ENCODE measurements at regions not wholly inside any gene's neighbourhood (a gene's known extent, or its start where the extent isn't known, plus 50 kb on each side); places are given as distances from the start of the nearest gene placed in this dataset.

- no peak overlapping the region for H3K9ac ChIP-seq
- TF ChIP-seq Cebpa-rat (IDR thresholded peaks at IDR 0.05): no peak
- H3K27ac ChIP-seq: no peak overlapping the region
- no peaks in the 10 kb centered on the region for H3K36me3 ChIP-seq
- H3K4me1 ChIP-seq: peaks cover 0 to 13% (median 0%) of the 10 kb centered on the region in 10 experiments; a peak in 3 of 20 replicates
- H3K27me3 ChIP-seq: no peaks in the 10 kb centered on the region
- H3K4me2 ChIP-seq: no peak overlapping the region
- H3K9me3 ChIP-seq (replicated peaks in 1 of 11): no peaks in the 10 kb centered on the region
- H3K4me3 ChIP-seq: no peak overlapping the region
- no peaks in the 10 kb centered on the region for H4K20me1 ChIP-seq
Observed at GRCh38 chr9:2979957-2980610, 136.2 kb upstream of the PUM3 start.

GRCh38 chr9:2972475-2972874 is 128.6 kb upstream of the PUM3 start:
- no peak overlapping the region for H3K9ac ChIP-seq
- H3K27me3 ChIP-seq: no peaks in the 10 kb centered on the region
- no peaks in the 10 kb centered on the region for H3K36me3 ChIP-seq
- no peak overlapping the region for H3K27ac ChIP-seq
- peaks cover 20 to 27% (median 23%) of the 10 kb centered on the region in 11 experiments for H3K9me3 ChIP-seq (replicated peaks in 1 of 11)
- no peak overlapping the region for H3K4me2 ChIP-seq
- no peak overlapping the region for H3K4me3 ChIP-seq
- H4K20me1 ChIP-seq: no peaks in the 10 kb centered on the region
- no peaks in the 10 kb centered on the region for H3K4me1 ChIP-seq
- no peak for TF ChIP-seq Cebpa-rat (IDR thresholded peaks at IDR 0.05)

GRCh38 chr9:2970864-2971263 is 127.0 kb upstream of the PUM3 start:
- Histone ChIP-seq H3K4me1 (peaks cover 0 to 8% (median 0%) of the 10 kb centered on the region in 10 experiments; a peak in 4 of 20 replicates), H3K4me3 (no peak overlapping the region), H3K4me2 (no peak overlapping the region), H3K27ac (no peak overlapping the region), H3K36me3 (no peaks in the 10 kb centered on the region), H4K20me1 (no peaks in the 10 kb centered on the region), H3K9me3 (replicated peaks in 1 of 11) (peaks cover 20 to 27% (median 23%) of the 10 kb centered on the region in 11 experiments), H3K9ac (no peak overlapping the region), H3K27me3 (no peaks in the 10 kb centered on the region)
- no peak for TF ChIP-seq Cebpa-rat (IDR thresholded peaks at IDR 0.05)

GRCh38 chr9:2967766-2968165 is 123.9 kb upstream of the PUM3 start:
- no peak for TF ChIP-seq Cebpa-rat (IDR thresholded peaks at IDR 0.05)
- H3K4me2 ChIP-seq: no peak overlapping the region

GRCh38 chr9:2966565-2967300 is 122.8 kb upstream of the PUM3 start:
- H3K4me2 ChIP-seq: peak overlapping the region in 6 of 11 experiments; percentile 7 to 33 (median 12); a peak in 2 of 22 replicates
- H3K27ac ChIP-seq: no peak overlapping the region
- no peak overlapping the region for H3K4me3 ChIP-seq
- no peak overlapping the region for H3K9ac ChIP-seq
- H3K9me3 ChIP-seq (replicated peaks in 1 of 11): peaks cover 3 to 4% (median 4%) of the 10 kb centered on the region in 11 experiments; a peak in 10 of 22 replicates
- no peak for TF ChIP-seq Cebpa-rat (IDR thresholded peaks at IDR 0.05)
- no peaks in the 10 kb centered on the region for H4K20me1 ChIP-seq
- peaks cover 0 to 8% (median 0%) of the 10 kb centered on the region in 10 experiments; a peak in 4 of 20 replicates for H3K4me1 ChIP-seq
- no peaks in the 10 kb centered on the region for H3K36me3 ChIP-seq
- no peaks in the 10 kb centered on the region for H3K27me3 ChIP-seq

More at GRCh38 chr9:2967766-2968165, 123.9 kb upstream of the PUM3 start:
- Histone ChIP-seq H4K20me1 (no peaks in the 10 kb centered on the region), H3K27ac (no peak overlapping the region), H3K36me3 (no peaks in the 10 kb centered on the region), H3K9ac (no peak overlapping the region), H3K4me1 (peaks cover 0 to 8% (median 0%) of the 10 kb centered on the region in 10 experiments; a peak in 4 of 20 replicates), H3K27me3 (no peaks in the 10 kb centered on the region), H3K4me3 (no peak overlapping the region), H3K9me3 (replicated peaks in 1 of 11) (peaks cover 10 to 14% (median 14%) of the 10 kb centered on the region in 11 experiments)

GRCh38 chr9:2964470-2964869 is 120.6 kb upstream of the PUM3 start:
- TF ChIP-seq Cebpa-rat (IDR thresholded peaks at IDR 0.05): no peak
- H3K4me3 ChIP-seq: no peak overlapping the region
- H3K4me2 ChIP-seq: no peak overlapping the region

GRCh38 chr9:2963307-2963706 is 119.4 kb upstream of the PUM3 start:
- Histone ChIP-seq H3K9me3 (replicated peaks in 1 of 11) (no peaks in the 10 kb centered on the region), H3K9ac (no peak overlapping the region), H3K27me3 (no peaks in the 10 kb centered on the region), H4K20me1 (no peaks in the 10 kb centered on the region), H3K4me3 (no peak overlapping the region), H3K27ac (no peak overlapping the region), H3K4me1 (peaks cover 0 to 8% (median 0%) of the 10 kb centered on the region in 10 experiments; a peak in 4 of 20 replicates), H3K36me3 (no peaks in the 10 kb centered on the region), H3K4me2 (no peak overlapping the region)
- TF ChIP-seq Cebpa-rat (IDR thresholded peaks at IDR 0.05): no peak

More at GRCh38 chr9:2964470-2964869, 120.6 kb upstream of the PUM3 start:
- H3K27me3 ChIP-seq: no peaks in the 10 kb centered on the region
- H3K9ac ChIP-seq: no peak overlapping the region
- H3K4me1 ChIP-seq: peaks cover 0 to 8% (median 0%) of the 10 kb centered on the region in 10 experiments; a peak in 4 of 20 replicates
- no peak overlapping the region for H3K27ac ChIP-seq
- H3K9me3 ChIP-seq (replicated peaks in 1 of 11): no peaks in the 10 kb centered on the region
- H3K36me3 ChIP-seq: no peaks in the 10 kb centered on the region
- H4K20me1 ChIP-seq: no peaks in the 10 kb centered on the region

- H3K27me3 ChIP-seq: no peaks in the 10 kb centered on the region
- H4K20me1 ChIP-seq: no peaks in the 10 kb centered on the region
- H3K27ac ChIP-seq: no peak overlapping the region
- H3K9ac ChIP-seq: no peak overlapping the region
- H3K36me3 ChIP-seq: no peaks in the 10 kb centered on the region
- peaks cover 0 to 8% (median 0%) of the 10 kb centered on the region in 10 experiments; a peak in 4 of 20 replicates for H3K4me1 ChIP-seq
- no peaks in the 10 kb centered on the region for H3K9me3 ChIP-seq (replicated peaks in 1 of 11)
- TF ChIP-seq Cebpa-rat (IDR thresholded peaks at IDR 0.05): no peak
- no peak overlapping the region for H3K4me2 ChIP-seq
- H3K4me3 ChIP-seq: no peak overlapping the region
Observed at GRCh38 chr9:2962471-2963172, 118.7 kb upstream of the PUM3 start.

GRCh38 chr9:2958219-2958618 is 114.3 kb upstream of the PUM3 start:
- H3K27ac ChIP-seq: no peak overlapping the region
- no peaks in the 10 kb centered on the region for H3K9me3 ChIP-seq (replicated peaks in 1 of 11)
- H3K36me3 ChIP-seq: no peaks in the 10 kb centered on the region
- no peak overlapping the region for H3K9ac ChIP-seq
- no peaks in the 10 kb centered on the region for H3K27me3 ChIP-seq
- no peaks in the 10 kb centered on the region for H4K20me1 ChIP-seq
- no peaks in the 10 kb centered on the region for H3K4me1 ChIP-seq
- TF ChIP-seq Cebpa-rat (IDR thresholded peaks at IDR 0.05): no peak
- H3K4me3 ChIP-seq: no peak overlapping the region
- no peak overlapping the region for H3K4me2 ChIP-seq

All from BLaER1 treated with 17β-estradiol and CSF1 and Interleukin-3, amounts not matched to agents 10 nM and 100 nM (cell line).